H1 (cell line): ENCODE measurements at regions not wholly inside any gene's neighbourhood (a gene's known extent, or its start where the extent isn't known, plus 50 kb on each side); places are given as distances from the start of the nearest gene placed in this dataset.

Source experiments
- CTCF ChIA-PET: fragments of 300-600 bp; sonication (Branson Sonifier 250); formaldehyde crosslinking; loops from one replicate; lab custom pipeline; 2021; ENCODE audit not compliant: partially characterized antibody; lab: Charles Lee
- POLR2A ChIA-PET: fragments of 300-600 bp; sonication (Branson Sonifier 250); formaldehyde crosslinking; loops from one replicate; lab custom pipeline; 2021; ENCODE audit warnings: inconsistent platforms; ENCODE audit not compliant: partially characterized antibody; lab: Charles Lee
- DNase-seq, 2 experiments: peaks; one replicate each; pipeline versions ENCODE4 v3.0.0 to v3.0.0-alpha.2; 2010 to 2022; ENCODE audit warnings: low spot score in 2 of 2, low read depth in 1 of 2, mixed read lengths in 1 of 2
- FAIRE-seq: peaks from 2 replicates; lab custom pipeline; 2011; peaks lifted over from hg19 to GRCh38; lab: Jason Lieb, UNC
- H2AFZ ChIP-seq: 2 replicates; pipeline ENCODE4 v1.8.1; 2012; ENCODE audit warnings: low read length, inconsistent platforms
- H2AK5ac ChIP-seq: 2 replicates; pipeline ENCODE4 v1.6.1; 2013; ENCODE audit warnings: low read depth, low read length
- H2BK120ac ChIP-seq: replicated peaks from 2 replicates; pipeline ENCODE3; 2013; ENCODE audit warnings: low read depth, low read length, inconsistent platforms
- H2BK12ac ChIP-seq: 2 replicates; pipeline ENCODE4 v1.6.1; 2013; ENCODE audit warnings: low read depth, low read length
- H2BK15ac ChIP-seq: 2 replicates; pipeline ENCODE4 v1.6.1; 2013; ENCODE audit warnings: low read length
- H2BK20ac ChIP-seq: 2 replicates; pipeline ENCODE4 v1.6.1; 2013; ENCODE audit warnings: low read length
- H2BK5ac ChIP-seq: 2 replicates; pipeline ENCODE4 v1.6.1; 2013; ENCODE audit warnings: low read depth, low read length
- H3K14ac ChIP-seq: 2 replicates; pipeline ENCODE4 v1.6.1; 2013; ENCODE audit warnings: inconsistent platforms; ENCODE audit not compliant: insufficient read length
- H3K18ac ChIP-seq: 2 replicates; pipeline ENCODE4 v1.6.1; 2013; ENCODE audit warnings: low read length; ENCODE audit errors: extremely low read depth
- H3K23ac ChIP-seq: 2 replicates; pipeline ENCODE4 v1.6.1; 2013; ENCODE audit warnings: inconsistent platforms; ENCODE audit not compliant: insufficient read length
- H3K23me2 ChIP-seq: 2 replicates; pipeline ENCODE4 v1.6.1; 2013; ENCODE audit warnings: low read depth, low read length
- H3K27ac ChIP-seq: 2 replicates; pipeline ENCODE4 v1.6.1; 2011; ENCODE audit warnings: low read depth, low read length, inconsistent platforms
- H3K27me3 ChIP-seq, 4 experiments: replicated peaks in 1 of 4; 1 replicate in 1 of 4; 2 replicates in 3 of 4; pipeline versions ENCODE4 v1.6.1 to v1.8.1; 2011 to 2013; ENCODE audit warnings: low read length in 3 of 4, mild to moderate bottlenecking in 3 of 4, inconsistent platforms in 2 of 4, mixed read lengths in 2 of 4, moderate library complexity in 1 of 4; ENCODE audit not compliant: control insufficient read depth in 3 of 4, insufficient read depth in 3 of 4; ENCODE audit errors: extremely low read depth in 1 of 4
- H3K36me3 ChIP-seq, 4 experiments: 2 replicates each; pipeline versions ENCODE4 v1.6.1 to v1.8.1; 2011 to 2013; ENCODE audit warnings: mild to moderate bottlenecking in 4 of 4, low read length in 3 of 4, moderate library complexity in 2 of 4, control low read depth in 1 of 4, inconsistent platforms in 1 of 4; ENCODE audit not compliant: insufficient read depth in 4 of 4, control insufficient read depth in 2 of 4
- H3K4ac ChIP-seq: replicated peaks from 2 replicates; pipeline ENCODE3; 2013; ENCODE audit warnings: low read length, low read depth, mixed read lengths, inconsistent platforms; ENCODE audit not compliant: insufficient read length
- H3K4me1 ChIP-seq, 4 experiments: replicated peaks in 1 of 4; 1 replicate in 1 of 4; 2 replicates in 3 of 4; pipeline versions ENCODE4 v1.6.1 to v1.8.1; 2011 to 2013; ENCODE audit warnings: low read length in 3 of 4, inconsistent platforms in 2 of 4, mixed read lengths in 1 of 4; ENCODE audit not compliant: insufficient read depth in 4 of 4, control insufficient read depth in 3 of 4
- H3K4me2 ChIP-seq, 2 experiments: 2 replicates each; pipeline versions ENCODE4 v1.6.1 to v1.8.1; 2011 to 2013; ENCODE audit warnings: low read depth in 2 of 2, low read length in 2 of 2, control low read depth in 1 of 2, inconsistent platforms in 1 of 2, mild to moderate bottlenecking in 1 of 2; ENCODE audit not compliant: insufficient read depth in 1 of 2
- H3K4me3 ChIP-seq, 4 experiments: fragments of 200-600, 300-600 bp in 1 of 4; sonication (generic), shearing (Covaris generic), sonication (Bioruptor Twin) in 1 of 4; 2 replicates each; pipeline versions ENCODE4 v1.5.1 to v1.8.1; 2011 to 2016; ENCODE audit warnings: low read length in 4 of 4, low read depth in 3 of 4, control low read depth in 2 of 4, inconsistent platforms in 2 of 4, mild to moderate bottlenecking in 2 of 4, mixed read lengths in 1 of 4, moderate library complexity in 1 of 4; ENCODE audit not compliant: insufficient read depth in 2 of 4; ENCODE audit errors: extremely low read depth in 1 of 4
- H3K56ac ChIP-seq: replicated peaks from 2 replicates; pipeline ENCODE3; 2013; ENCODE audit warnings: low read depth, mild to moderate bottlenecking, mixed read lengths, low read length, inconsistent platforms; ENCODE audit not compliant: insufficient read length
- H3K79me1 ChIP-seq: 2 replicates; pipeline ENCODE4 v1.6.1; 2013; ENCODE audit warnings: low read depth, low read length, control low read depth
- H3K79me2 ChIP-seq, 2 experiments: 2 replicates each; pipeline versions ENCODE4 v1.6.1 to v1.8.1; 2012 to 2013; ENCODE audit warnings: low read length in 2 of 2, mild to moderate bottlenecking in 2 of 2, inconsistent platforms in 1 of 2; ENCODE audit not compliant: insufficient read depth in 2 of 2, control insufficient read depth in 1 of 2
- H3K9ac ChIP-seq, 4 experiments: replicated peaks in 1 of 4; 1 replicate in 1 of 4; 2 replicates in 3 of 4; pipeline versions ENCODE4 v1.6.1 to v1.8.1; 2011 to 2013; ENCODE audit warnings: low read depth in 3 of 4, low read length in 3 of 4, control low read depth in 2 of 4, mild to moderate bottlenecking in 2 of 4, moderate library complexity in 2 of 4, inconsistent platforms in 1 of 4; ENCODE audit errors: extremely low read depth in 1 of 4
- H3K9me3 ChIP-seq, 2 experiments: 2 replicates each; pipeline versions ENCODE4 v1.6.1 to v1.8.1; 2012 to 2013; ENCODE audit warnings: mild to moderate bottlenecking in 2 of 2, moderate library complexity in 2 of 2, control low read depth in 1 of 2, inconsistent platforms in 1 of 2, low read depth in 1 of 2, low read length in 1 of 2, mixed read lengths in 1 of 2; ENCODE audit not compliant: insufficient read depth in 2 of 2
- H4K20me1 ChIP-seq, 2 experiments: replicated peaks in 1 of 2; 2 replicates each; pipeline versions ENCODE3 to v1.8.1; 2011 to 2013; ENCODE audit warnings: inconsistent platforms in 2 of 2, low read length in 2 of 2, mild to moderate bottlenecking in 1 of 2; ENCODE audit not compliant: insufficient read depth in 2 of 2, control insufficient read depth in 1 of 2
- H4K5ac ChIP-seq: 2 replicates; pipeline ENCODE4 v1.6.1; 2013; ENCODE audit warnings: low read length, low read depth, mixed read lengths, inconsistent platforms; ENCODE audit not compliant: insufficient read length
- H4K8ac ChIP-seq: 2 replicates; pipeline ENCODE4 v1.8.0; 2013; ENCODE audit warnings: mild to moderate bottlenecking, moderate library complexity, low read length, inconsistent platforms; ENCODE audit not compliant: insufficient read depth; ENCODE audit errors: extremely low read depth
- H4K91ac ChIP-seq: replicated peaks from 2 replicates; pipeline ENCODE3; 2013; ENCODE audit warnings: low read length, mixed read lengths, inconsistent platforms; ENCODE audit not compliant: insufficient read length
- WGBS, 2 experiments: shearing (Covaris generic) in 1 of 2; methylation state at CpG; one replicate each; pipeline versions ENCODE4 v1.1.6 to v1.1.7; 2013 to 2015; ENCODE audit warnings: low lambda C conversion rate in 2 of 2, mixed read lengths in 2 of 2, inconsistent platforms in 1 of 2, low coverage in 1 of 2, missing lambda C conversion rate in 1 of 2; ENCODE audit not compliant: insufficient replicate concordance in 2 of 2, insufficient coverage in 1 of 2, insufficient read length in 1 of 2; ENCODE audit errors: extremely low coverage in 1 of 2, missing lambda C conversion rate in 1 of 2; 5-methylcytosine and 5-hydroxymethylcytosine counted together

DNA sequence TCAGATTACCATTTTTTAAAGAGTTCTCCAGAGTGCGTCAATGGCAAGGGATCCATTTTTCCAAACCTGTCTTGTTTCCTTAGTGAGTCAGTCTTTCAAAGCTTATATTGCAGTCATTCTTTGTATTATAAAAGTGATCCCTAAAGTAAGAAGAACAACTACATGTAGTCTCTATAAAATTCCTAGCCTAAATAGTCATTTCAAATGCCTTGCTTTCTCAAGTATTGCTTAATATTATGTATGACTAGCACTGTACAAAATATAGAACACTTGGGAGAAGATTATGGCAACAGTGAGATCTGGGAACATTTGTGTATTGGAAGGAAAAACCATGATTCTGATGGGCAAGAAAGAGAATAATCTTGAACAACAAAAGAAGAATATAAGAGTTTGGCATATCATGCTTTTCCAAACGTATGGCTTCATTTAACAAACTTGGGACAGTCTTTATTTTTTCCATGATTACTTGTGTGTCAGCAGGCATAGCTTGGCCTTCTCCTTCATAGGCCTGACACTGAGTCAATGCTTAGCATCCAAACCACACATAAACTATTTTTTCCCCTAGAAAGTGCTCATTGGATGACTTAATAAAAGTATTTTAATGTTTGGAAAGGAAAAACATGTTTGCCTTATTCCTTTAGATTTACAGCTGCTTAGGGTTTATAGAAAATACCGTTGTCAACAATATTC lies 547.4 kb downstream of the LTN1 start:
- 95% methylated on average over 3 of the region's 3 CpGs; no CpG with 5 or more reads in 1 of the 2 experiments for WGBS, 2 experiments
- Histone ChIP-seq H4K20me1 (no peaks in the 10 kb centered on the region), H3K27me3 (no peaks in the 10 kb centered on the region), H3K27ac (no peak overlapping the region), H3K18ac (no peak overlapping the region), H4K91ac (no peak overlapping the region), H4K8ac (no peak overlapping the region), H2BK20ac (no peak overlapping the region), H4K5ac (no peak overlapping the region), H2BK120ac (no peak overlapping the region), H3K9ac (no peak overlapping the region), H3K9me3 (no peaks in the 10 kb centered on the region; a peak in 1 of 4 replicates), H2BK5ac (no peak overlapping the region), H2BK12ac (no peak overlapping the region), H2BK15ac (no peak overlapping the region), H3K36me3 (no peaks in the 10 kb centered on the region), H3K4me1 (no peaks in the 10 kb centered on the region), H3K79me2 (no peaks in the 10 kb centered on the region), H2AFZ (no peak overlapping the region), H3K23ac (no peak overlapping the region), H3K4me2 (no peak overlapping the region), H3K56ac (no peak overlapping the region), H3K79me1 (no peaks in the 10 kb centered on the region), H3K14ac (no peak overlapping the region), H3K4ac (no peak overlapping the region), H3K4me3 (no peak overlapping the region), H2AK5ac (no peak overlapping the region), H3K23me2 (no peaks in the 10 kb centered on the region)
- ChIA-PET POLR2A (no interaction called here), CTCF (no interaction called here)
- DNase-seq (no peak), FAIRE-seq (no peak)
